ENCODE measurements at regions not wholly inside any gene's neighbourhood (a gene's known extent, or its start where the extent isn't known, plus 50 kb on each side); places are given as distances from the start of the nearest gene placed in this dataset.

DNA sequence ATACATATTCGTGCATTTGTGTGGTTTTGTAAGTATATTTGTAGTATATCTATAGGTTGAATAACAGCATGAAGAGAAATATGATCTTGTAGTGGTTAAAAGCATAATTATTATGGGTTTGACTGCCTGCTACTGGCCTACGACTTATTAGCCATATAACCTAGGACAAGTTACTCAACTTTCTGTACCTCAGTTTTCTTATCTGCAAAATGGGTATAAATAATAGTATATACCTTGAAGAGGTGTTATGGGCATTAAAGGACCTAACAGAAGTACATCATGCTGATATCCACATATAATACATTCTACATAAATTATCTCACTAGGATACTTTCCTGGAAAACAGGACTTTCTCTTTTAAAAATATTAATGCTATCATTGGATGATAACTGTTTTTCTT is 118.3 kb upstream of the ELL2 start:
- H3K4me1 ChIP-seq (ENCODE audit: insufficient read depth, low read length), result peaks cover 19% of the 10 kb centered on the region
- no peaks in the 10 kb centered on the region for H3K36me3 ChIP-seq (ENCODE audit: insufficient read depth, low read depth, low read length)
- H3K27ac ChIP-seq (ENCODE audit: low read length), result no peak overlapping the region
- H3K4me3 ChIP-seq (ENCODE audit: low read length), result no peak overlapping the region
- no peaks in the 10 kb centered on the region for H3K9me3 ChIP-seq (ENCODE audit: insufficient read depth, low read depth, low read length)
- H3K9ac ChIP-seq (ENCODE audit: low read depth, low read length), result no peak overlapping the region
- no peaks in the 10 kb centered on the region for H3K27me3 ChIP-seq (ENCODE audit: insufficient read depth, low read length)

DNA sequence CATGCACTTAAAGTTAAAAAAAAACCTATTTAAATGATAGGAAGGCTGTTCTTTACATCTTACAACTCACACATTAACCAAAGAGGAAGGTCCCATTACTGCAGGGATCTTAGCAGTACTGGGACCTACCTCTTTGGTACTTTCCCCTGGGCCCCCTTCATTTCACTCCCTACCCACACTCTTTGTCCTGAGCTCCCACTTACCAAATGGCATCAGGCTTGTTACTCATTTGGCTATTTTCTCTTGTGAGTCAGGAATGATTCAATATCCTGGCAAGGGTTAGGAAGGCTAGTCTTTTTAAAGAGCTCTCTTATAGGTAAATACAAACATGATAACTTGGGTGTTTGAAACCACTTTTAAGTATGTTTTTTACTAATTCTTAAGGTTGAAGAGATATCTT is 117.4 kb upstream of the ELL2 start:
- Histone ChIP-seq H3K9me3 (ENCODE audit: insufficient read depth, low read depth, low read length) (no peaks in the 10 kb centered on the region), H3K4me3 (ENCODE audit: low read length) (no peak overlapping the region), H3K36me3 (ENCODE audit: insufficient read depth, low read depth, low read length) (no peaks in the 10 kb centered on the region), H3K9ac (ENCODE audit: low read depth, low read length) (no peak overlapping the region), H3K27ac (ENCODE audit: low read length) (no peak overlapping the region), H3K27me3 (ENCODE audit: insufficient read depth, low read length) (no peaks in the 10 kb centered on the region), H3K4me1 (ENCODE audit: insufficient read depth, low read length) (peaks cover 13% of the 10 kb centered on the region)

DNA sequence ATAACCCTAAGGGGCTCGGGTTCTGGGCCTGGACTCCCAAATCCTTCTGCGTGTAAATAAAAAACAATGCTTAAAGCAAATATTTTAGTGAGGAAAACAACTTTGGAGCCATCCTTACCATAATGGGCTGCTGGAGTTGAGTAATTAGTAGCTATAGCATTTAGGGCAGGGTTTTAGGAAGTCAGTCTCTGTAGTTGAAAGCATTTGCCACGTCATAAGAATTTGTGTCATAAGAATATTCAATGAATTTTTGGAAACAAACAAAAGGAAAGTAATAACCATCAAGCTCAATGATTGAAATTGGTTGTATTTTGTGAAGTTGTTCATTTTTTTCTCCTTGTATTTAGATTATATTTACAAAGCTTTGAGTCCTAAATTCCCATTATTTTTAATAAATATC is 114.8 kb upstream of the ELL2 start:
- Histone ChIP-seq H3K9me3 (ENCODE audit: insufficient read depth, low read depth, low read length) (no peaks in the 10 kb centered on the region), H3K9ac (ENCODE audit: low read depth, low read length) (no peak overlapping the region), H3K4me3 (ENCODE audit: low read length) (no peak overlapping the region), H3K36me3 (ENCODE audit: insufficient read depth, low read depth, low read length) (no peaks in the 10 kb centered on the region), H3K27ac (ENCODE audit: low read length) (no peak overlapping the region), H3K4me1 (ENCODE audit: insufficient read depth, low read length) (no peaks in the 10 kb centered on the region), H3K27me3 (ENCODE audit: insufficient read depth, low read length) (no peaks in the 10 kb centered on the region)

GRCh38 chr5:96075579-96076289 is 114.1 kb upstream of the ELL2 start:
- Histone ChIP-seq H3K4me3 (ENCODE audit: low read length) (no peak overlapping the region), H3K27ac (ENCODE audit: low read length) (no peak overlapping the region), H3K36me3 (ENCODE audit: insufficient read depth, low read depth, low read length) (no peaks in the 10 kb centered on the region), H3K4me1 (ENCODE audit: insufficient read depth, low read length) (no peaks in the 10 kb centered on the region), H3K9ac (ENCODE audit: low read depth, low read length) (no peak overlapping the region), H3K9me3 (ENCODE audit: insufficient read depth, low read depth, low read length) (no peaks in the 10 kb centered on the region), H3K27me3 (ENCODE audit: insufficient read depth, low read length) (no peaks in the 10 kb centered on the region)

DNA sequence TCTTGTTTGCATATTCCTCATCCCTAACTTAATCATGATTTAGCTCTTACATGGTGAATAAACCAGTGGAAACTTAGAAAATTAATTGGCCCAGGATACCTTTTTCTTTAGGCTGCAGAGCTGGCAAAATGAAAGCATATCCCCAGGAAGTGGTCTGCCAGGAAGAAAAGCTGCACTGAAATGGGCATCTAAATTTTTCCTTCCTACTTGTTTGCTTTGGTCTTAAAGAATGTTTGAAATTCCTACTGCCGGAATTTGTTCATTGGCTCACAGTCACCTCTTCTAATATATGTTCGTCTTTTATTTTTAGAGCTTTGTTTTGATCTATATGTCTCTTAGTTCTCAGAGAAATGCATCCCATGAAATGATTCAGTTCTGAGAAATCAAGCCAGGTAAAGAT is 113.2 kb upstream of the ELL2 start:
- no peaks in the 10 kb centered on the region for H3K4me1 ChIP-seq (ENCODE audit: insufficient read depth, low read length)
- H3K9ac ChIP-seq (ENCODE audit: low read depth, low read length), result no peak overlapping the region
- no peak overlapping the region for H3K27ac ChIP-seq (ENCODE audit: low read length)
- H3K9me3 ChIP-seq (ENCODE audit: insufficient read depth, low read depth, low read length), result no peaks in the 10 kb centered on the region
- H3K4me3 ChIP-seq (ENCODE audit: low read length), result no peak overlapping the region
- H3K36me3 ChIP-seq (ENCODE audit: insufficient read depth, low read depth, low read length), result no peaks in the 10 kb centered on the region
- no peaks in the 10 kb centered on the region for H3K27me3 ChIP-seq (ENCODE audit: insufficient read depth, low read length)

- Histone ChIP-seq H3K27me3 (ENCODE audit: insufficient read depth, low read length) (no peaks in the 10 kb centered on the region), H3K9ac (ENCODE audit: low read depth, low read length) (no peak overlapping the region), H3K4me3 (ENCODE audit: low read length) (no peak overlapping the region), H3K27ac (ENCODE audit: low read length) (no peak overlapping the region), H3K36me3 (ENCODE audit: insufficient read depth, low read depth, low read length) (no peaks in the 10 kb centered on the region), H3K9me3 (ENCODE audit: insufficient read depth, low read depth, low read length) (no peaks in the 10 kb centered on the region), H3K4me1 (ENCODE audit: insufficient read depth, low read length) (no peaks in the 10 kb centered on the region)
These were observed 112.8 kb upstream of the ELL2 start for GRCh38 chr5:96074460-96074859.

- H3K4me3 ChIP-seq (ENCODE audit: low read length), result no peak overlapping the region
- no peaks in the 10 kb centered on the region for H3K4me1 ChIP-seq (ENCODE audit: insufficient read depth, low read length)
- no peak overlapping the region for H3K27ac ChIP-seq (ENCODE audit: low read length)
- no peaks in the 10 kb centered on the region for H3K9me3 ChIP-seq (ENCODE audit: insufficient read depth, low read depth, low read length)
- no peaks in the 10 kb centered on the region for H3K36me3 ChIP-seq (ENCODE audit: insufficient read depth, low read depth, low read length)
- no peak overlapping the region for H3K9ac ChIP-seq (ENCODE audit: low read depth, low read length)
- H3K27me3 ChIP-seq (ENCODE audit: insufficient read depth, low read length), result no peaks in the 10 kb centered on the region
These were observed 111.1 kb upstream of the ELL2 start for GRCh38 chr5:96072791-96073165.

- H3K4me3 ChIP-seq (ENCODE audit: low read length), result no peak overlapping the region
- H3K4me1 ChIP-seq (ENCODE audit: insufficient read depth, low read length), result no peaks in the 10 kb centered on the region
- H3K36me3 ChIP-seq (ENCODE audit: insufficient read depth, low read depth, low read length), result no peaks in the 10 kb centered on the region
- H3K27me3 ChIP-seq (ENCODE audit: insufficient read depth, low read length), result no peaks in the 10 kb centered on the region
- H3K9me3 ChIP-seq (ENCODE audit: insufficient read depth, low read depth, low read length), result no peaks in the 10 kb centered on the region
- no peak overlapping the region for H3K9ac ChIP-seq (ENCODE audit: low read depth, low read length)
- no peak overlapping the region for H3K27ac ChIP-seq (ENCODE audit: low read length)
These were observed 110.6 kb upstream of the ELL2 start for GRCh38 chr5:96072138-96072790.

GRCh38 chr5:96070622-96071225 is 109.1 kb upstream of the ELL2 start:
- Histone ChIP-seq H3K27me3 (ENCODE audit: insufficient read depth, low read length) (no peaks in the 10 kb centered on the region), H3K9ac (ENCODE audit: low read depth, low read length) (no peak overlapping the region), H3K36me3 (ENCODE audit: insufficient read depth, low read depth, low read length) (no peaks in the 10 kb centered on the region), H3K4me1 (ENCODE audit: insufficient read depth, low read length) (peaks cover 3% of the 10 kb centered on the region), H3K9me3 (ENCODE audit: insufficient read depth, low read depth, low read length) (no peaks in the 10 kb centered on the region), H3K27ac (ENCODE audit: low read length) (no peak overlapping the region), H3K4me3 (ENCODE audit: low read length) (no peak overlapping the region)

- Histone ChIP-seq H3K9ac (ENCODE audit: low read depth, low read length) (no peak overlapping the region), H3K4me1 (ENCODE audit: insufficient read depth, low read length) (peaks cover 13% of the 10 kb centered on the region), H3K27ac (ENCODE audit: low read length) (no peak overlapping the region), H3K9me3 (ENCODE audit: insufficient read depth, low read depth, low read length) (no peaks in the 10 kb centered on the region), H3K4me3 (ENCODE audit: low read length) (no peak overlapping the region), H3K27me3 (ENCODE audit: insufficient read depth, low read length) (no peaks in the 10 kb centered on the region), H3K36me3 (ENCODE audit: insufficient read depth, low read depth, low read length) (no peaks in the 10 kb centered on the region)
These were observed 106.4 kb upstream of the ELL2 start for GRCh38 chr5:96067894-96068614.

DNA sequence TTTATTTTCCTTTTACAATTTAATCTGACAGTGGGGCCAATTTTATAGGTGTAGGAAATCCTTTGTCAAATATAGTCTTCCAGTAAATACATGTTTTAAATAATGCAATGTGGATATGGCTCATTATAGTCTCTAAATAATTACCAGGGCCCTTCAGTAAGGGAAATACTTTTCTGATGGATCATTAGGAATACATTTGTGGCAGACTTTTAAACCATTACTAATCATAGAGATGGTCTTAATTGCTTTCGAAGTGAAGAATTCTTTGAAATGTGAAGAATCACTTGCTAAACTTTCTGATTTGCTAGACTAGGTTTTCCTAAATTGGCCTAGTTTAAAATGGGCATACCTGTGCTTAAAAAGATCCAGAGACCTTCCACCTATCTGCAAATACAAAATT is 105.6 kb upstream of the ELL2 start:
- H3K9ac ChIP-seq (ENCODE audit: low read depth, low read length), result no peak overlapping the region
- H3K27ac ChIP-seq (ENCODE audit: low read length), result no peak overlapping the region
- no peaks in the 10 kb centered on the region for H3K27me3 ChIP-seq (ENCODE audit: insufficient read depth, low read length)
- H3K4me1 ChIP-seq (ENCODE audit: insufficient read depth, low read length), result peaks cover 13% of the 10 kb centered on the region
- no peak overlapping the region for H3K4me3 ChIP-seq (ENCODE audit: low read length)
- no peaks in the 10 kb centered on the region for H3K9me3 ChIP-seq (ENCODE audit: insufficient read depth, low read depth, low read length)
- H3K36me3 ChIP-seq (ENCODE audit: insufficient read depth, low read depth, low read length), result no peaks in the 10 kb centered on the region

DNA sequence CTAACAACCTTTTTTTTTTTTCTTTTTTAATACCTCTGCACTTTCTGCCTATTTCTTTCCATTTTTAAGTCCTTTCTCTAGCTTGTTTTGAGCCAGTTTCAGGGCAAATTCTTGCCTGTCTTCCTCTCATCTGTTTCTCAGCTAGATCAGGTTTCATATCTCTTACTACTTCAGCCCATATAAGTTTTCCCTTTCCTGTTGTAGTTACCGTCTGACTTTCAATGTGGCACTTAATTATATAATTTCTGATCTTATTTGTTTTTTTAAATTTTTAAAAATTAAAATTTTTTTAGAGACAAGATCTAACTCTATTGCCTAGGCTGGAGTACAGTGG is 104.7 kb upstream of the ELL2 start:
- Histone ChIP-seq H3K9ac (ENCODE audit: low read depth, low read length) (no peak overlapping the region), H3K36me3 (ENCODE audit: insufficient read depth, low read depth, low read length) (no peaks in the 10 kb centered on the region), H3K4me3 (ENCODE audit: low read length) (no peak overlapping the region), H3K27ac (ENCODE audit: low read length) (no peak overlapping the region), H3K9me3 (ENCODE audit: insufficient read depth, low read depth, low read length) (no peaks in the 10 kb centered on the region), H3K27me3 (ENCODE audit: insufficient read depth, low read length) (no peaks in the 10 kb centered on the region), H3K4me1 (ENCODE audit: insufficient read depth, low read length) (peaks cover 13% of the 10 kb centered on the region)
